WTC11 (cell line): ENCODE measurements at regions not wholly inside any gene's neighbourhood (a gene's known extent, or its start where the extent isn't known, plus 50 kb on each side); places are given as distances from the start of the nearest gene placed in this dataset.
A peak's percentile ranks its signal among the peaks of the same experiment; 100 is the strongest.
"Not testable (repeated sequence)": the region's sequence is repeated elsewhere in the genome, so short reads cannot be mapped to it uniquely, and the experiment has no call there.

ENCODE experiments used
- ATAC-seq: fragments of 200-7000 bp; cut with Tn5 transposase; 2 replicates; pipeline ENCODE4 v1.10.0; 2021; ENCODE audit warnings: mild to moderate bottlenecking, moderate library complexity
- CTCF ChIA-PET: fragments of 300-600 bp; sonication (Branson Sonifier 250); formaldehyde crosslinking; loops from one replicate; lab custom pipeline; 2021; ENCODE audit warnings: antibody characterized with exemption; lab: Charles Lee
- POLR2A ChIA-PET: fragments of 350-600 bp; sonication (Branson Sonifier 250); formaldehyde crosslinking; loops from one replicate; lab custom pipeline; 2021; ENCODE audit warnings: antibody characterized with exemption; lab: Charles Lee
- DNase-seq: peaks from one replicate; pipeline ENCODE4 v3.0.0; 2021; ENCODE audit warnings: low spot score
- H3K27ac Mint-ChIP-seq: 2 replicates; pipeline ENCODE4 v1.8.0; 2021; ENCODE audit warnings: mixed read lengths
- H3K27me3 Mint-ChIP-seq: 2 replicates; pipeline ENCODE4 v1.8.0; 2021; ENCODE audit warnings: low read depth, mild to moderate bottlenecking, moderate library complexity, mixed read lengths
- H3K36me3 Mint-ChIP-seq: 2 replicates; pipeline ENCODE4 v1.8.0; 2021; ENCODE audit warnings: mixed read lengths
- H3K4me1 Mint-ChIP-seq: 2 replicates; pipeline ENCODE4 v1.8.0; 2022; ENCODE audit warnings: mixed read lengths
- H3K4me3 Mint-ChIP-seq: 2 replicates; pipeline ENCODE4 v1.8.0; 2021; ENCODE audit warnings: mild to moderate bottlenecking, moderate library complexity, mixed read lengths
- H3K9me3 Mint-ChIP-seq: 2 replicates; pipeline ENCODE4 v1.8.0; 2021; ENCODE audit warnings: mixed read lengths
- AFF4 ChIP-seq: sonication (generic); formaldehyde crosslinking; IDR thresholded peaks from 2 replicates; pipeline ENCODE4 v1.8.1; 2023; ENCODE audit warnings: mild to moderate bottlenecking, missing genetic modification reagents, borderline replicate concordance
- CBFB ChIP-seq: sonication (generic); formaldehyde crosslinking; IDR thresholded peaks from 2 replicates; pipeline ENCODE4 v1.8.1; 2022; ENCODE audit warnings: mild to moderate bottlenecking, low read depth, missing genetic modification reagents
- E2F1 ChIP-seq: sonication (generic); formaldehyde crosslinking; IDR thresholded peaks from 2 replicates; pipeline ENCODE4 v1.8.0; 2022; ENCODE audit warnings: mild to moderate bottlenecking, missing genetic modification reagents
- FOXJ3 ChIP-seq: sonication (generic); formaldehyde crosslinking; IDR thresholded peaks from 2 replicates; pipeline ENCODE4 v1.9.0; 2021; ENCODE audit warnings: missing genetic modification reagents, mild to moderate bottlenecking, borderline replicate concordance
- FOXK1 ChIP-seq: sonication (generic); formaldehyde crosslinking; IDR thresholded peaks from 2 replicates; pipeline ENCODE4 v1.8.0; 2022; ENCODE audit warnings: mild to moderate bottlenecking, moderate library complexity, missing genetic modification reagents
- IRF2 ChIP-seq: sonication (generic); formaldehyde crosslinking; IDR thresholded peaks from 2 replicates; pipeline ENCODE4 v1.8.0; 2022; ENCODE audit warnings: low read depth, missing genetic modification reagents, borderline replicate concordance
- JUN ChIP-seq: sonication (generic); formaldehyde crosslinking; IDR thresholded peaks from 2 replicates; pipeline ENCODE4 v1.8.0; 2023; ENCODE audit warnings: mild to moderate bottlenecking, missing genetic modification reagents
- KAT7 ChIP-seq: sonication (generic); formaldehyde crosslinking; IDR thresholded peaks from 2 replicates; pipeline ENCODE4 v1.8.1; 2023; ENCODE audit warnings: missing genetic modification reagents, mild to moderate bottlenecking, borderline replicate concordance
- MYBL2 ChIP-seq: sonication (generic); formaldehyde crosslinking; IDR thresholded peaks from 2 replicates; pipeline ENCODE4 v1.8.1; 2023; ENCODE audit warnings: mild to moderate bottlenecking, moderate library complexity, missing genetic modification reagents
- NFATC4 ChIP-seq: fragments of 250-450 bp; sonication (Bioruptor Pico); IDR thresholded peaks from 2 replicates; pipeline ENCODE4 v1.9.0; 2021; ENCODE audit warnings: mild to moderate bottlenecking
- NFYB ChIP-seq: sonication (generic); formaldehyde crosslinking; conservative IDR thresholded peaks from 2 replicates; pipeline ENCODE4 v1.8.0; 2022; ENCODE audit warnings: low read depth, missing genetic modification reagents
- OVOL2 ChIP-seq: fragments of 250-450 bp; sonication (Bioruptor Pico); IDR thresholded peaks from 2 replicates; pipeline ENCODE4 v1.9.0; 2021; ENCODE audit warnings: mild to moderate bottlenecking, borderline replicate concordance
- PRDM15 ChIP-seq: sonication (generic); formaldehyde crosslinking; IDR thresholded peaks from 2 replicates; pipeline ENCODE4 v1.8.0; 2022; ENCODE audit warnings: missing genetic modification reagents
- TCF7 ChIP-seq: sonication (generic); formaldehyde crosslinking; IDR thresholded peaks from 2 replicates; pipeline ENCODE4 v1.8.0; 2022; ENCODE audit warnings: mild to moderate bottlenecking, low read depth, missing genetic modification reagents, moderate library complexity
- ZBTB21 ChIP-seq: sonication (generic); formaldehyde crosslinking; IDR thresholded peaks from 2 replicates; pipeline ENCODE4 v1.8.1; 2023; ENCODE audit warnings: mild to moderate bottlenecking, missing genetic modification reagents, borderline replicate concordance
- ZBTB43 ChIP-seq: sonication (generic); formaldehyde crosslinking; IDR thresholded peaks from 2 replicates; pipeline ENCODE4 v1.8.1; 2023; ENCODE audit warnings: mild to moderate bottlenecking, missing genetic modification reagents
- ZNF138 ChIP-seq: sonication (generic); formaldehyde crosslinking; conservative IDR thresholded peaks from 2 replicates; pipeline ENCODE4 v1.8.1; 2022; ENCODE audit warnings: mild to moderate bottlenecking, moderate library complexity, missing genetic modification reagents
- ZNF396 ChIP-seq: fragments of 250-450 bp; sonication (Bioruptor Pico); IDR thresholded peaks from 2 replicates; pipeline ENCODE4 v1.8.0; 2021; ENCODE audit warnings: mild to moderate bottlenecking, moderate library complexity, borderline replicate concordance
- ZNF423 ChIP-seq: fragments of 250-450 bp; sonication (Bioruptor Pico); IDR thresholded peaks from 2 replicates; pipeline ENCODE4 v2.1.2; 2022; ENCODE audit warnings: mild to moderate bottlenecking, moderate library complexity
- ZSCAN18 ChIP-seq: fragments of 250-450 bp; sonication (Bioruptor Pico); IDR thresholded peaks from 2 replicates; pipeline ENCODE4 v2.1.2; 2022; ENCODE audit warnings: mild to moderate bottlenecking, moderate library complexity

GRCh38 chr4:120202222-120202621 is 135.6 kb upstream of the MAD2L1 start:
- TF ChIP-seq CBFB (CRISPR knock-in tag), result no peak
- no peak for TF ChIP-seq ZNF423 (CRISPR knock-in tag)
- no peak for TF ChIP-seq ZBTB43
- no peak for TF ChIP-seq MYBL2 (CRISPR knock-in tag)
- no peak for TF ChIP-seq AFF4
- no peak for TF ChIP-seq OVOL2
- no peak for TF ChIP-seq ZNF396 (CRISPR knock-in tag)
- TF ChIP-seq, all 79 proteins: peak for 0
- Mint-ChIP-seq H3K27ac (peak overlapping the region; percentile 68), H3K36me3 (peaks cover 2% of the 10 kb centered on the region; the same call in 1 of the 2 replicates), H3K4me3 (no peak overlapping the region), H3K9me3 (peaks cover 24% of the 10 kb centered on the region), H3K27me3 (no peaks in the 10 kb centered on the region), H3K4me1 (peaks cover 25% of the 10 kb centered on the region)
- ATAC-seq, result peak; percentile 89
- DNase-seq, result no peak
- ChIA-PET CTCF (no interaction called here), POLR2A (no interaction called here)

GRCh38 chr4:120200573-120201110 is 134.0 kb upstream of the MAD2L1 start:
- Mint-ChIP-seq H3K4me1 (peaks cover 25% of the 10 kb centered on the region), H3K9me3 (peaks cover 15% of the 10 kb centered on the region)
- ATAC-seq, H3K4me3 Mint-ChIP-seq, CTCF ChIA-PET, H3K27ac Mint-ChIP-seq, DNase-seq, POLR2A ChIA-PET, H3K27me3 Mint-ChIP-seq, H3K36me3 Mint-ChIP-seq: not testable (repeated sequence)

- peaks cover 25% of the 10 kb centered on the region for H3K4me1 Mint-ChIP-seq
- no peaks in the 10 kb centered on the region for H3K27me3 Mint-ChIP-seq
- no peak overlapping the region for H3K4me3 Mint-ChIP-seq
- DNase-seq, result no peak
- H3K36me3 Mint-ChIP-seq, result peaks cover 2% of the 10 kb centered on the region; the same call in 1 of the 2 replicates
- ChIA-PET CTCF (no interaction called here), POLR2A (no interaction called here)
- H3K27ac Mint-ChIP-seq, result no peak overlapping the region
- ATAC-seq, result no peak
- H3K9me3 Mint-ChIP-seq, result peaks cover 9% of the 10 kb centered on the region; the same call in 1 of the 2 replicates
- TF ChIP-seq E2F1 (CRISPR knock-in tag) (no peak), KAT7 (CRISPR knock-in tag) (no peak), JUN (CRISPR knock-in tag) (no peak), FOXK1 (CRISPR knock-in tag) (no peak), ZSCAN18 (CRISPR knock-in tag) (no peak), TCF7 (CRISPR knock-in tag) (no peak), ZNF138 (no peak), PRDM15 (CRISPR knock-in tag) (no peak), NFYB (CRISPR knock-in tag) (no peak), FOXJ3 (CRISPR knock-in tag) (no peak), NFATC4 (CRISPR knock-in tag) (no peak), ZBTB21 (no peak), IRF2 (CRISPR knock-in tag) (no peak)
These were observed 131.8 kb upstream of the MAD2L1 start for GRCh38 chr4:120198411-120198810.
